Panc1 (cell line): ENCODE measurements at regions not wholly inside any gene's neighbourhood (a gene's known extent, or its start where the extent isn't known, plus 50 kb on each side); places are given as distances from the start of the nearest gene placed in this dataset.

Source experiments
- POLR2AphosphoS5 ChIP-seq: IDR thresholded peaks from 2 replicates; pipeline ENCODE4 v1.6.1; 2012; ENCODE audit warnings: mild to moderate bottlenecking, low read depth, low read length, moderate library complexity
- TF ChIP-seq, protein P1 (sequence below): fragments of 450-650 bp; IDR thresholded peaks from 2 replicates; pipeline ENCODE4 v1.5.1; 2017; ENCODE audit warnings: mild to moderate bottlenecking
- TF ChIP-seq, protein P2 (sequence below), 2 experiments: IDR thresholded peaks; 2 replicates each; pipeline ENCODE4 v1.6.1; 2011 to 2012; ENCODE audit warnings: low read depth in 2 of 2, control low read depth in 1 of 2, low read length in 1 of 2, mild to moderate bottlenecking in 1 of 2, moderate library complexity in 1 of 2; ENCODE audit not compliant: insufficient read depth in 1 of 2

DNA sequence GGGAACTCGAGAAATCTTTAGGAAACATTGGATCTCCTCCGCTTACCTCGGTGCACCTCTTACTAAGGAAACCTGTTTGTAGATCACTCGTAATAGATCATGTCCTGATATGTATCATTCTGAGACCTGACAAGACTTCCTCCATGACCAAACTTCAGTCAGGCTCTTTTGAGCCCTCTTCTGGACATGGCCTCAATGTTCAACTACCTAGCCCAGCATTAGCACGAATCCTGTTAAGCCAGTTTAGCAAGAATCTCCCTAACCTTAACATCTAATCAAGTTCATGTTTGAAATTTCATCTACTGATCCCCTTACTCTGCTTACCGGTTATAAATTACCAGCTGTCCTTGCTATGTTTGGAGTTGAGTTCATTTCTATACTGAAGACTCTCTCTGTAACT is 713.9 kb upstream of the USP15 start:
- TF ChIP-seq, protein P1, sequence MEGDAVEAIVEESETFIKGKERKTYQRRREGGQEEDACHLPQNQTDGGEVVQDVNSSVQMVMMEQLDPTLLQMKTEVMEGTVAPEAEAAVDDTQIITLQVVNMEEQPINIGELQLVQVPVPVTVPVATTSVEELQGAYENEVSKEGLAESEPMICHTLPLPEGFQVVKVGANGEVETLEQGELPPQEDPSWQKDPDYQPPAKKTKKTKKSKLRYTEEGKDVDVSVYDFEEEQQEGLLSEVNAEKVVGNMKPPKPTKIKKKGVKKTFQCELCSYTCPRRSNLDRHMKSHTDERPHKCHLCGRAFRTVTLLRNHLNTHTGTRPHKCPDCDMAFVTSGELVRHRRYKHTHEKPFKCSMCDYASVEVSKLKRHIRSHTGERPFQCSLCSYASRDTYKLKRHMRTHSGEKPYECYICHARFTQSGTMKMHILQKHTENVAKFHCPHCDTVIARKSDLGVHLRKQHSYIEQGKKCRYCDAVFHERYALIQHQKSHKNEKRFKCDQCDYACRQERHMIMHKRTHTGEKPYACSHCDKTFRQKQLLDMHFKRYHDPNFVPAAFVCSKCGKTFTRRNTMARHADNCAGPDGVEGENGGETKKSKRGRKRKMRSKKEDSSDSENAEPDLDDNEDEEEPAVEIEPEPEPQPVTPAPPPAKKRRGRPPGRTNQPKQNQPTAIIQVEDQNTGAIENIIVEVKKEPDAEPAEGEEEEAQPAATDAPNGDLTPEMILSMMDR: 0 out of 2 replicates have a peak, but pooled peaks have one; percentile 6
- no peak for TF ChIP-seq POLR2AphosphoS5
- TF ChIP-seq, protein P2, sequence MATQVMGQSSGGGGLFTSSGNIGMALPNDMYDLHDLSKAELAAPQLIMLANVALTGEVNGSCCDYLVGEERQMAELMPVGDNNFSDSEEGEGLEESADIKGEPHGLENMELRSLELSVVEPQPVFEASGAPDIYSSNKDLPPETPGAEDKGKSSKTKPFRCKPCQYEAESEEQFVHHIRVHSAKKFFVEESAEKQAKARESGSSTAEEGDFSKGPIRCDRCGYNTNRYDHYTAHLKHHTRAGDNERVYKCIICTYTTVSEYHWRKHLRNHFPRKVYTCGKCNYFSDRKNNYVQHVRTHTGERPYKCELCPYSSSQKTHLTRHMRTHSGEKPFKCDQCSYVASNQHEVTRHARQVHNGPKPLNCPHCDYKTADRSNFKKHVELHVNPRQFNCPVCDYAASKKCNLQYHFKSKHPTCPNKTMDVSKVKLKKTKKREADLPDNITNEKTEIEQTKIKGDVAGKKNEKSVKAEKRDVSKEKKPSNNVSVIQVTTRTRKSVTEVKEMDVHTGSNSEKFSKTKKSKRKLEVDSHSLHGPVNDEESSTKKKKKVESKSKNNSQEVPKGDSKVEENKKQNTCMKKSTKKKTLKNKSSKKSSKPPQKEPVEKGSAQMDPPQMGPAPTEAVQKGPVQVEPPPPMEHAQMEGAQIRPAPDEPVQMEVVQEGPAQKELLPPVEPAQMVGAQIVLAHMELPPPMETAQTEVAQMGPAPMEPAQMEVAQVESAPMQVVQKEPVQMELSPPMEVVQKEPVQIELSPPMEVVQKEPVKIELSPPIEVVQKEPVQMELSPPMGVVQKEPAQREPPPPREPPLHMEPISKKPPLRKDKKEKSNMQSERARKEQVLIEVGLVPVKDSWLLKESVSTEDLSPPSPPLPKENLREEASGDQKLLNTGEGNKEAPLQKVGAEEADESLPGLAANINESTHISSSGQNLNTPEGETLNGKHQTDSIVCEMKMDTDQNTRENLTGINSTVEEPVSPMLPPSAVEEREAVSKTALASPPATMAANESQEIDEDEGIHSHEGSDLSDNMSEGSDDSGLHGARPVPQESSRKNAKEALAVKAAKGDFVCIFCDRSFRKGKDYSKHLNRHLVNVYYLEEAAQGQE (IDR thresholded peaks at IDR 0.05; ENCODE audit: insufficient read depth in 1 of 2, low read depth in 2 of 2, low read length in 1 of 2): no peak
